ENCODE measurements at regions not wholly inside any gene's neighbourhood (a gene's known extent, or its start where the extent isn't known, plus 50 kb on each side); places are given as distances from the start of the nearest gene placed in this dataset.

DNA sequence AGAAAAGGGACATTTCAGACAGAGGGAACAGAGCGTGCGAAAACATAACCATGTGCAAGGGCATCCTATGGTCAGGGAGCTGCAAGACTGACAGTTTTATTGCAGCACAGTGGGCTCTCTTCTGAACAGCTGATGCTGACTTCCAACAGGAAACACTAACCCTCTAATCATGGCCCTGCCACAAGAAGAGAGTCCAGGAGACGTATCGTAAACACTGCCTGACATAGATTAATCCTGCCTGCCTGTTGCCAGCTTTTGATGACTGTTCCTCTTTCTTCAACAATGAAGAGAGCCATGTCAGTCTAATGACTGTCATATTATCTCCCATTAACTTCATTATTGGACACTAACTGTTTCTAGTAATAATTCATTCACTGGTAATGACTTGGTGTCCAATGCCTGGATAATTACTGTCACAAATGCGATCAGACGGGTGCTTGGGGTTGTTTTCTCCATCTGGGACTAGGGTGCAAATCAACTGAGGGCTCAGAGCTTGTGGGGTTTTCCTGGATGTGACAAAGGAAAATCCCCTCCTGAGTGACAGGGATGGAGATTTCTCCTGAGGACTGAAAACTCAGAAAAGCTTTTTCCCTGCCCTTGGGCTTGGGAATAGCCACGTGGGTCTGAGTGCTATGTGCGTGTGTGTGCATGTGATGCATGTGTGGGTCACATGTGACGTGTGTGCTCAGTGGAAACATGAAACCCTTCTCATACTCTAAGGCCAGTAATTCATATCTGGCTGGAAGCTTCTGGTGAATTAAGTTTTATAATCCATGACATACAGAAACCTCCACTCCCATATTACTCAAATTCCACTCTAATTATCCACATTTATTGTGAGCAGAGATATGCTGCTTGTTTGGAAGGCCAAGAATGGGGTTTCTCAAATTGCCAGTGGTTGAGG, 144.0 kb upstream of the PLXNA2 start:
- TF ChIP-seq POLR2A (IDR thresholded peaks at IDR 0.05; ENCODE audit: low read depth, low read length): no peak
- TF ChIP-seq POLR2AphosphoS5 (IDR thresholded peaks at IDR 0.05; ENCODE audit: low read depth, low read length): no peak
- TF ChIP-seq SPI1 (IDR thresholded peaks at IDR 0.05; ENCODE audit: low read depth, low read length): no peak

Measured in GM12891 (cell line).